NCI-H2227 (cell line): ENCODE measurements at regions not wholly inside any gene's neighbourhood (a gene's known extent, or its start where the extent isn't known, plus 50 kb on each side); places are given as distances from the start of the nearest gene placed in this dataset.
"Not testable (repeated sequence)": the region's sequence is repeated elsewhere in the genome, so short reads cannot be mapped to it uniquely, and the experiment has no call there.

ENCODE experiments used
- DNase-seq: peaks from one replicate; lab custom pipeline; 2025; ENCODE audit not compliant: unreplicated experiment; lab: John Stamatoyannopoulos, UW

DNA sequence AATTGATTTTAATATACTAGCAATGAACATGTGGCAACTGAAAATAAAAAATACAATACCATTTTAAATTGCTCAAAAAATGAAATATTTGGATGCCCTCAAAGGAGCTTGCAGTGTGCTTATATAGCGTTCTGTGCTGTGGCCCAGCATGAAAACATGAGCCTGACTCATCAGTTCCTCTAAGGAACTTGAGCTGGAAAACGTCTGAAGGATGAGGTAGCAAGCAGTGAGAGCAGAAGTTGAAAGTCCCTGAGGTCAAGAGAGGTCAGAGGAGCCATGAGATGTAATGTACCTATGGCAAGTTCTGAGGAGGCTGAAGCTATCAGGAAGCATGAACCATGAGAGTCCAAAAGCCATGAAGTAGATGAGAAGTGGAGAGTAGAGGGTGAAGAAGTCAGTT is 59.7 kb downstream of the HMGB3 start:
- no peak for DNase-seq

DNA sequence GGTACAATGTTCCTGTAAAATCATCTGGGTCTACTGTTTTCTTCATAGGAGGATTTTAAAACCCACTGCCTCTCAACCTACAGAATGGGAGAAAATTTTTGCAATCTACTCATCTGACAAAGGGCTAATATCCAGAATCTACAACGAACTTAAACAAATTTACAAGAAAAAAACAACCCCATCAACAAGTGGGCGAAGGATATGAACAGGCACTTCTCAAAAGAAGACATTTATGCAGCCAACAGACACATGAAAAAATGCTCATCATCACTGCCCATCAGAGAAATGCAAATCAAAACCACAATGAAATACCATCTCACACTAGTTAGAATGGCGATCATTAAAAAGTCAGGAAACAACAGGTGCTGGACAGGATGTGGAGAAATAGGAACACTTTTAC is 83.2 kb downstream of the HMGB3 start:
- not testable (repeated sequence) for DNase-seq

GRCh38 chrX:151073767-151074166 is 90.6 kb downstream of the HMGB3 start:
- no peak for DNase-seq

GRCh38 chrX:151081016-151081415 is 95.4 kb upstream of the GPR50 start:
- no peak for DNase-seq

DNA sequence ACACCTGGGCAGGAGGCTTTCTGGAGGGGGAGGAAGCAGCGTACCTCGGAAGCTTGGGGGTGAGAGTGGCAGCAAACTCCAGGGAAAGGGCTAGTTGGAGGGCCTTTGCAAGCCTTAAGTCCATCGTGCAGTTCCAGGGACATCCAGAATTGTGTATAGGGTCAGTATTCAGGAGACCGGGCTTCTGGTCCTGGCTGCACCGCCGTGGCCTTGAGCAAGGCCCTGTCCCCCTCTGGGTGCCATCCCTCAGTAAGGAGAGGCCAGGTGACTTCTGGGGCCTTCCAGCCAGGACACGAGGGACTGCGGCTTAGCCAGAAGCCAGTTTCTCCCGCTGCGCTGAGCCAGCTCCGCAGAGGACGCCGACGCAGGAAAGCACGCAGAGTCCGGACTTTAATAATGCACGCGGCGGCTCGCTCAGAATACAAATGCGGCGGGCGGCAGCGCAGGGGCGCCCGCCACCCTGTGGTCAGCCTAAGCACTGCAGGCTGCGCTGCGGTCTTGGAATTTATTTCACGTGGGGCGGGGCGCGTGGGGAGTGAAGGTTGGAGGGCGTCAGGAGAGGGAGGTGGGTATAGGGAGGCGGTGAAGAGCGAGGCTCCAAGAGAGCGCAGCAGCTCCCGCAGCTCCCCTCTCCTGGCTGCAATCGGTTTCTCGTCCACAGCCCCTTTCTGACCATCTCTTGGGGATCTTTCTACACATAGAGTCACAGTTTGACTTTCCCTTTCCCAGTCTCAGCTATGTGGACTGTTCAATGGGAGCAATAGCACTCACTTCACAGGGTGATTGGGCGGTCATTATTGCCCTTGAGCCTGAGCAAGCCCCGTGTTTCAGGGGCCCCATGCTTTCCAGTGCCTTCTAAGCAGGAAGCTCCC is 94.1 kb upstream of the GPR50 start:
- DNase-seq: peak; percentile 84

- no peak for DNase-seq
Observed at GRCh38 chrX:151084454-151084853, 91.9 kb upstream of the GPR50 start.

- DNase-seq: no peak
Observed at GRCh38 chrX:151085207-151085606, 91.2 kb upstream of the GPR50 start.

- DNase-seq: no peak
Observed at GRCh38 chrX:151088221-151088620, 88.2 kb upstream of the GPR50 start.

GRCh38 chrX:151099001-151099400 is 77.4 kb upstream of the GPR50 start:
- DNase-seq: no peak

DNA sequence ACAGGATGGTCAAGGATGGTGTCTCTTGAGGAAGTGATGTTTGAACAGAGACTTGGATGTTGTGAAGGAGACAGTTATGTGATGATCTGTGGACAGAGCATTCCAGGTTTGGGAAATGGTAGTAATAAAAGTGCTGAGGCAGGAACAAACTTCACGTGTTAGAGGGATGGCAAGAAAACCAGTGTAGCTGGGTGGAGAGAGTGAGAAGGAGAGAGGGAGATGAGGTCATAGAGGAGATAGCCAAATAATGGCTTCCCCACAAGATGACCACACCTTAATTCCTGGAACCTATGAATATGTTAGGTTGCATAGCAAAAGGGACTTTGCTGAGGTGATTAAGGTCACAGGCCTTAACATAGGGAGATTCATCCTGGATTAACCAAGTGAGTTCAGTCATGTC is 75.6 kb upstream of the GPR50 start:
- DNase-seq: no peak

GRCh38 chrX:151113200-151113599 is 63.2 kb upstream of the GPR50 start:
- DNase-seq: not testable (repeated sequence)
